H9 (cell line): ENCODE measurements at regions not wholly inside any gene's neighbourhood (a gene's known extent, or its start where the extent isn't known, plus 50 kb on each side); places are given as distances from the start of the nearest gene placed in this dataset.

Experiments used
- DNase-seq: peaks from one replicate; pipeline ENCODE4 v3.0.0-alpha.2; 2017
- H2AFZ ChIP-seq: one replicate; pipeline ENCODE4 v1.6.1; 2013; ENCODE audit warnings: mild to moderate bottlenecking, low read length, control low read depth, moderate library complexity
- H2AK5ac ChIP-seq: 2 replicates; pipeline ENCODE4 v1.6.1; 2013; ENCODE audit warnings: low read length, control low read depth, mixed read lengths; ENCODE audit not compliant: insufficient read length
- H2BK120ac ChIP-seq: one replicate; pipeline ENCODE4 v1.6.1; 2013; ENCODE audit warnings: low read depth, mild to moderate bottlenecking, low read length, control low read depth, inconsistent platforms; ENCODE audit not compliant: poor library complexity, severe bottlenecking
- H2BK12ac ChIP-seq: 2 replicates; pipeline ENCODE4 v1.6.1; 2013; ENCODE audit warnings: low read length, control low read depth, mixed read lengths, low read depth; ENCODE audit not compliant: insufficient read length
- H2BK15ac ChIP-seq: 2 replicates; pipeline ENCODE4 v1.6.1; 2013; ENCODE audit warnings: low read depth, low read length, control low read depth
- H2BK20ac ChIP-seq: one replicate; pipeline ENCODE4 v1.6.1; 2013; ENCODE audit warnings: low read depth, mild to moderate bottlenecking, low read length, control low read depth, inconsistent platforms; ENCODE audit not compliant: poor library complexity, severe bottlenecking
- H2BK5ac ChIP-seq: 2 replicates; pipeline ENCODE4 v1.6.1; 2013; ENCODE audit warnings: low read length, control low read depth, mixed read lengths; ENCODE audit not compliant: insufficient read length
- H3K14ac ChIP-seq: 2 replicates; pipeline ENCODE4 v1.6.1; 2013; ENCODE audit warnings: low read length, control low read depth; ENCODE audit not compliant: insufficient read depth
- H3K18ac ChIP-seq: 2 replicates; pipeline ENCODE4 v1.6.1; 2013; ENCODE audit warnings: low read depth, mild to moderate bottlenecking, mixed read lengths, low read length, control low read depth; ENCODE audit not compliant: insufficient read length
- H3K23ac ChIP-seq: 2 replicates; pipeline ENCODE4 v1.6.1; 2013; ENCODE audit warnings: low read length, control low read depth, mixed read lengths, low read depth; ENCODE audit not compliant: insufficient read length
- H3K23me2 ChIP-seq: 2 replicates; pipeline ENCODE4 v1.6.1; 2013; ENCODE audit warnings: low read depth, mild to moderate bottlenecking, mixed read lengths, low read length, control low read depth; ENCODE audit not compliant: insufficient read length, poor library complexity, severe bottlenecking
- H3K27ac ChIP-seq: 2 replicates; pipeline ENCODE4 v1.5.1; 2013; ENCODE audit warnings: low read length, control low read depth, mixed read lengths, low read depth; ENCODE audit not compliant: insufficient read length
- H3K27me3 ChIP-seq: 2 replicates; pipeline ENCODE4 v1.6.1; 2013; ENCODE audit warnings: low read length, control low read depth, inconsistent platforms; ENCODE audit not compliant: insufficient read depth
- H3K4ac ChIP-seq: 2 replicates; pipeline ENCODE4 v1.6.1; 2013; ENCODE audit warnings: low read depth, mild to moderate bottlenecking, control low read depth, inconsistent platforms, low read length, moderate library complexity
- H3K4me1 ChIP-seq: 2 replicates; pipeline ENCODE4 v1.6.1; 2013; ENCODE audit warnings: low read length, control low read depth, inconsistent platforms; ENCODE audit not compliant: insufficient read depth
- H3K4me2 ChIP-seq: 2 replicates; pipeline ENCODE4 v1.6.1; 2013; ENCODE audit warnings: low read length, control low read depth, mixed read lengths; ENCODE audit not compliant: insufficient read length, insufficient read depth
- H3K56ac ChIP-seq: 2 replicates; pipeline ENCODE4 v1.6.1; 2013; ENCODE audit warnings: low read depth, mild to moderate bottlenecking, mixed read lengths, low read length, control low read depth; ENCODE audit not compliant: insufficient read length
- H3K79me1 ChIP-seq: 2 replicates; pipeline ENCODE4 v1.6.1; 2013; ENCODE audit warnings: low read depth, mild to moderate bottlenecking, moderate library complexity, low read length, control low read depth, inconsistent platforms; ENCODE audit not compliant: insufficient read depth, poor library complexity, severe bottlenecking
- H3K79me2 ChIP-seq: 2 replicates; pipeline ENCODE4 v1.6.1; 2013; ENCODE audit warnings: low read length, control low read depth, inconsistent platforms; ENCODE audit not compliant: insufficient read depth
- H3K9ac ChIP-seq: 2 replicates; pipeline ENCODE4 v1.6.1; 2013; ENCODE audit warnings: low read length, control low read depth, mixed read lengths; ENCODE audit not compliant: insufficient read length; ENCODE audit errors: extremely low read depth
- H3K9me3 ChIP-seq: one replicate; pipeline ENCODE4 v1.6.1; 2013; ENCODE audit warnings: low read depth, low read length, inconsistent platforms; ENCODE audit not compliant: control insufficient read depth
- H3T11ph ChIP-seq: one replicate; pipeline ENCODE4 v1.6.1; 2013; ENCODE audit warnings: mild to moderate bottlenecking, low read length, control low read depth, inconsistent platforms
- H4K20me1 ChIP-seq: one replicate; pipeline ENCODE4 v1.6.1; 2013; ENCODE audit not compliant: control insufficient read depth, insufficient read length, insufficient read depth
- H4K5ac ChIP-seq: 2 replicates; pipeline ENCODE4 v1.6.1; 2013; ENCODE audit warnings: low read depth, mild to moderate bottlenecking, mixed read lengths, low read length, control low read depth; ENCODE audit not compliant: insufficient read length
- H4K8ac ChIP-seq: replicated peaks from 2 replicates; pipeline ENCODE4 v1.6.1; 2013; ENCODE audit warnings: low read length, control low read depth, mixed read lengths, low read depth; ENCODE audit not compliant: insufficient read length
- H4K91ac ChIP-seq: 2 replicates; pipeline ENCODE4 v1.6.1; 2013; ENCODE audit warnings: low read depth, mild to moderate bottlenecking, moderate library complexity, mixed read lengths, low read length, control low read depth; ENCODE audit not compliant: insufficient read length
- H3K27ac Mint-ChIP-seq, 3 experiments: 2 replicates in 2 of 3; 3 replicates in 1 of 3; pipeline ENCODE4 v1.8.0; 2020 to 2021; ENCODE audit warnings: mixed read lengths in 3 of 3, mild to moderate bottlenecking in 1 of 3, moderate library complexity in 1 of 3
- H3K27me3 Mint-ChIP-seq: 2 replicates; pipeline ENCODE4 v1.8.0; 2021; ENCODE audit warnings: low read depth, mild to moderate bottlenecking, moderate library complexity, mixed read lengths
- H3K36me3 Mint-ChIP-seq, 3 experiments: 2 replicates in 2 of 3; 3 replicates in 1 of 3; pipeline ENCODE4 v1.8.0; 2020 to 2021; ENCODE audit warnings: low read depth in 3 of 3, mixed read lengths in 3 of 3; ENCODE audit not compliant: insufficient read depth in 1 of 3
- H3K4me1 Mint-ChIP-seq, 2 experiments: 2 replicates each; pipeline ENCODE4 v1.8.0; 2020; ENCODE audit warnings: mixed read lengths in 2 of 2
- H3K4me3 Mint-ChIP-seq, 2 experiments: 2 replicates in 1 of 2; 3 replicates in 1 of 2; pipeline ENCODE4 v1.8.0; 2020 to 2021; ENCODE audit warnings: mild to moderate bottlenecking in 2 of 2, mixed read lengths in 2 of 2, moderate library complexity in 1 of 2
- H3K9me3 Mint-ChIP-seq, 2 experiments: 2 replicates in 1 of 2; 3 replicates in 1 of 2; pipeline ENCODE4 v1.8.0; 2020; ENCODE audit warnings: mild to moderate bottlenecking in 2 of 2, mixed read lengths in 2 of 2, moderate library complexity in 1 of 2
- CTCF ChIP-seq: fragments of 200-600 bp; sonication (generic); conservative IDR thresholded peaks from 3 replicates; pipeline ENCODE4 v1.8.0; 2021; ENCODE audit warnings: antibody characterized with exemption, mild to moderate bottlenecking
- WGBS: extraction: QIAGEN DNeasy Blood & Tissue Kit; methylation state at CpG from one replicate; pipeline ENCODE4 v1.1.7; 2013; ENCODE audit warnings: missing lambda C conversion rate, low lambda C conversion rate, mixed read lengths; ENCODE audit not compliant: insufficient read length; ENCODE audit errors: extremely low coverage; 5-methylcytosine and 5-hydroxymethylcytosine counted together

GRCh38 chr5:98514215-98514614 lies 259.2 kb upstream of the RGMB start:
- no peak overlapping the region for H3K9ac ChIP-seq
- no peak overlapping the region for H2BK5ac ChIP-seq
- Mint-ChIP-seq H3K4me1 (peaks cover 25 to 32% of the 10 kb centered on the region in 2 experiments), H3K27me3 (no peaks in the 10 kb centered on the region), H3K27ac (no peak overlapping the region), H3K4me3 (no peak overlapping the region), H3K9me3 (no peaks in the 10 kb centered on the region), H3K36me3 (no peaks in the 10 kb centered on the region)
- no peak overlapping the region for H3K18ac ChIP-seq
- no peaks in the 10 kb centered on the region for H3K27me3 ChIP-seq
- TF ChIP-seq CTCF: no peak
- no peaks in the 10 kb centered on the region for H3K79me2 ChIP-seq
- H2BK20ac ChIP-seq: no peak overlapping the region
- no peak overlapping the region for H3K4ac ChIP-seq
- no peak for DNase-seq
- H4K8ac ChIP-seq: no peak overlapping the region
- H4K5ac ChIP-seq: no peak overlapping the region
- no peaks in the 10 kb centered on the region for H4K20me1 ChIP-seq
- H3K56ac ChIP-seq: no peak overlapping the region
- peaks cover 10% of the 10 kb centered on the region; the same call in 1 of the 2 replicates for H3K4me1 ChIP-seq
- H3K27ac ChIP-seq: no peak overlapping the region
- H2BK12ac ChIP-seq: no peak overlapping the region
- H2BK120ac ChIP-seq: no peak overlapping the region
- no peak overlapping the region for H4K91ac ChIP-seq
- H3K4me2 ChIP-seq: no peak overlapping the region
- no peak overlapping the region for H3K23ac ChIP-seq
- no peak overlapping the region for H2BK15ac ChIP-seq
- H3K79me1 ChIP-seq: no peaks in the 10 kb centered on the region
- H3K14ac ChIP-seq: no peak overlapping the region
- H2AK5ac ChIP-seq: no peak overlapping the region
- H3K9me3 ChIP-seq: no peaks in the 10 kb centered on the region
- no peak overlapping the region for H3T11ph ChIP-seq
- no peaks in the 10 kb centered on the region for H3K23me2 ChIP-seq
- WGBS: no CpG with 5 or more reads among the region's 3 CpGs
- no peak overlapping the region for H2AFZ ChIP-seq
